ENCODE measurements at regions not wholly inside any gene's neighbourhood (a gene's known extent, or its start where the extent isn't known, plus 50 kb on each side); places are given as distances from the start of the nearest gene placed in this dataset.

DNA sequence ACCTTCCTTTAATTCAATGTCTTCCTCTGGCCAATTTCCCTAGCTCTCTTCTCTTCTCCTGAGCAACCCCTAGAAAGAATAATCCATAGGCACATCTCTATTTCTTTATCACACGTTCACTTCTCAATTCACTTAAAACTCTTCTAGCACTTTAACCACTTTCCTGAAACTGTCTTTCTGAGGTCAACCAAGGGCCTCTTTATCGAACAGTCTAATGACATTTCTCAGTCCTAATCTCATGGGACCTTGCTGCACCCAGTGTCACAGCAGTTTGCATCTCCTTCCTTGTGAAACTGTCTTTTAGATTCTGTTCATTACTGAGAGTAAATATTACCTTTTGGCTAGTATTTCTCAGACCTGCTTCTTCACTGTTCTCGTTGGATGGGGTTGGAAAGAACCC is 285.3 kb upstream of the RASGEF1B start:
- intact Hi-C loops (cut with DNase I; ENCODE audit: low total_unique reads): no loop called here
- H3K9me3 ChIP-seq: no peaks in the 10 kb centered on the region
- no peak overlapping the region for H3K27ac ChIP-seq
- no peaks in the 10 kb centered on the region for H3K36me3 ChIP-seq
- TF ChIP-seq, protein P1, sequence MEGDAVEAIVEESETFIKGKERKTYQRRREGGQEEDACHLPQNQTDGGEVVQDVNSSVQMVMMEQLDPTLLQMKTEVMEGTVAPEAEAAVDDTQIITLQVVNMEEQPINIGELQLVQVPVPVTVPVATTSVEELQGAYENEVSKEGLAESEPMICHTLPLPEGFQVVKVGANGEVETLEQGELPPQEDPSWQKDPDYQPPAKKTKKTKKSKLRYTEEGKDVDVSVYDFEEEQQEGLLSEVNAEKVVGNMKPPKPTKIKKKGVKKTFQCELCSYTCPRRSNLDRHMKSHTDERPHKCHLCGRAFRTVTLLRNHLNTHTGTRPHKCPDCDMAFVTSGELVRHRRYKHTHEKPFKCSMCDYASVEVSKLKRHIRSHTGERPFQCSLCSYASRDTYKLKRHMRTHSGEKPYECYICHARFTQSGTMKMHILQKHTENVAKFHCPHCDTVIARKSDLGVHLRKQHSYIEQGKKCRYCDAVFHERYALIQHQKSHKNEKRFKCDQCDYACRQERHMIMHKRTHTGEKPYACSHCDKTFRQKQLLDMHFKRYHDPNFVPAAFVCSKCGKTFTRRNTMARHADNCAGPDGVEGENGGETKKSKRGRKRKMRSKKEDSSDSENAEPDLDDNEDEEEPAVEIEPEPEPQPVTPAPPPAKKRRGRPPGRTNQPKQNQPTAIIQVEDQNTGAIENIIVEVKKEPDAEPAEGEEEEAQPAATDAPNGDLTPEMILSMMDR (IDR thresholded peaks at IDR 0.05): no peak
- TF ChIP-seq POLR2A (IDR thresholded peaks at IDR 0.05): no peak
- H3K27me3 ChIP-seq: no peaks in the 10 kb centered on the region
- H3K4me1 ChIP-seq: no peaks in the 10 kb centered on the region
- H3K4me3 ChIP-seq: no peak overlapping the region
- no peak for DNase-seq

DNA sequence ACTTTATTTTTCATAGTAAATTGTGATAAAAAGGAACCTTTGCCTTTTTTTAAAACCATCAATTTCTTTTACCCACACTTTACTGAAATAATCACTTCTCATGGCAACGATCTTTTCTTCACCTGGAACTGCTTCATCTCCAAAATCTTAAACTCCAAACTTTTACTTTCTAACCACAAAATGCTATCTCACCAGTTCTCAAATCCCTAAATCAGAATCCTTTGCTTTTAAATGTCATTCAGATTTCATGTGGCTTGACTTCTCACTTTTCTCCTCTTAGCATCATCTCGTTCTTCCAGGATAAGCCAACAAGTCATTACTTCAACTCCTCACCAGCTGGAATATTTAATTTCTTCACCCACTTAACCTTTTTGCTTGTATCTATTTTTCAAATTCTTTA is 284.3 kb upstream of the RASGEF1B start:
- Histone ChIP-seq H3K9me3 (no peaks in the 10 kb centered on the region), H3K4me3 (no peak overlapping the region), H3K27me3 (no peaks in the 10 kb centered on the region), H3K27ac (no peak overlapping the region), H3K4me1 (no peaks in the 10 kb centered on the region), H3K36me3 (no peaks in the 10 kb centered on the region)
- intact Hi-C loops (cut with DNase I; ENCODE audit: low total_unique reads): no loop called here
- no peak for DNase-seq
- TF ChIP-seq, protein P1 (IDR thresholded peaks at IDR 0.05): no peak
- TF ChIP-seq POLR2A (IDR thresholded peaks at IDR 0.05): no peak

DNA sequence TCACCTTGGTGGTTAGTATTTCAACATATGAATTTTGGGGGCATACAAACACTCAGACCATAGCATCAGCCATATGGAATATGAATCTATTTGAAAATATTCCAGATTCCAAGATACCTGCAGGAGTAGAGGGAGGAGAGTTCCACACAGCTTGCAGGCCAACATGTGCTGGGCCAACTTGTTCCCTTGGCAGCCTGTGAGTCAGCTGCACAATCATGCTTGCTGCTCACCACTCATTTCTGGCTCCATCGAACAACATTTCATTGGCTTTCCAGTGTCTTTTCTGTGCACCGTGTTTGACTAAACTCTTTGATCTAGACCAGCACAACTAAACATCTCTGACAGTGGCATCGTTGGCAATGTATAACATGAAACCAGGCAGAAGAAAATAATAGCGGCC is 282.5 kb upstream of the RASGEF1B start:
- TF ChIP-seq, protein P1 (IDR thresholded peaks at IDR 0.05): no peak
- TF ChIP-seq POLR2A (IDR thresholded peaks at IDR 0.05): no peak
- intact Hi-C loops (cut with DNase I; ENCODE audit: low total_unique reads): no loop called here
- H3K27ac ChIP-seq: no peak overlapping the region
- no peaks in the 10 kb centered on the region for H3K27me3 ChIP-seq
- H3K9me3 ChIP-seq: no peaks in the 10 kb centered on the region
- no peaks in the 10 kb centered on the region for H3K4me1 ChIP-seq
- no peak for DNase-seq
- H3K4me3 ChIP-seq: no peak overlapping the region
- no peaks in the 10 kb centered on the region for H3K36me3 ChIP-seq

- Histone ChIP-seq H3K4me3 (no peak overlapping the region), H3K9me3 (no peaks in the 10 kb centered on the region), H3K27me3 (no peaks in the 10 kb centered on the region), H3K4me1 (no peaks in the 10 kb centered on the region), H3K36me3 (no peaks in the 10 kb centered on the region), H3K27ac (no peak overlapping the region)
- intact Hi-C loops (cut with DNase I; ENCODE audit: low total_unique reads): no loop called here
- DNase-seq: no peak
- no peak for TF ChIP-seq POLR2A (IDR thresholded peaks at IDR 0.05)
- TF ChIP-seq, protein P1 (IDR thresholded peaks at IDR 0.05): no peak
Observed at GRCh38 chr4:81751531-81752289, 280.0 kb upstream of the RASGEF1B start.

DNA sequence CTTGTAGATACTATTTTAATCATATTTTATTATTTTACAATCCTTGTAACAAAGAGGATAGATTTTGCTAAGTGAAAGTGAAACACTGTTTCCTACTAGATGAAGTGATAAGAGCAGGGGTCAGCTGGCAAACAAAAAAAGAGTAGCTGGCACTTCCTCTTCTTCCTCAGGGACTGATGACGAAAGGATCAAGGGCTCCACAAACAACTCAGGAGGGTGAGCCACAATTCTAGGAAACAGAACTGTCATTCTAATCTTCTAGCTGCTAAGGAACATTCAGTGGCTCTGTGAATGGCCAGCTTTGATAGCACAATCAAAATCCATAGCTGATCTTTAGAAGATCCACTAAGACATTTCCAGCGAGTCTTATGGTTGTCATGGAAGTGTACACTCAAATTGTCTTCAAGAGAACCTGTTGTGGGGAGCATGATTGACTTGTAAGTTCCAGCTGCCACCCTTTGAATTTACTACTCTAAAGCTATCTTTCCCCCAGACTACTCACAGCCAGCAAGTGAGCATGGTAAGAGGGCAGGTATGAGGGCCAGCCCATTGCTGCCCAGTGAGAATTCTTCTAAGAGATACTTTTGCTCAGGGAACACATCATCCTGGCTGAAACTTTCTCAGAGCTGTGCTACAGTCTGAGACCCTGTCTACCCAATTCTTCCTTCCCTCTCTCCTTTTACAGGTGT is 275.7 kb upstream of the RASGEF1B start:
- Histone ChIP-seq H3K36me3 (no peaks in the 10 kb centered on the region), H3K27ac (no peak overlapping the region), H3K27me3 (no peaks in the 10 kb centered on the region), H3K4me3 (no peak overlapping the region), H3K9me3 (no peaks in the 10 kb centered on the region), H3K4me1 (no peaks in the 10 kb centered on the region)
- no peak for DNase-seq
- intact Hi-C loops (cut with DNase I; ENCODE audit: low total_unique reads): no loop called here
- no peak for TF ChIP-seq POLR2A (IDR thresholded peaks at IDR 0.05)
- TF ChIP-seq, protein P1 (IDR thresholded peaks at IDR 0.05): no peak
